ENCODE measurements at regions not wholly inside any gene's neighbourhood (a gene's known extent, or its start where the extent isn't known, plus 50 kb on each side); places are given as distances from the start of the nearest gene placed in this dataset.

DNA sequence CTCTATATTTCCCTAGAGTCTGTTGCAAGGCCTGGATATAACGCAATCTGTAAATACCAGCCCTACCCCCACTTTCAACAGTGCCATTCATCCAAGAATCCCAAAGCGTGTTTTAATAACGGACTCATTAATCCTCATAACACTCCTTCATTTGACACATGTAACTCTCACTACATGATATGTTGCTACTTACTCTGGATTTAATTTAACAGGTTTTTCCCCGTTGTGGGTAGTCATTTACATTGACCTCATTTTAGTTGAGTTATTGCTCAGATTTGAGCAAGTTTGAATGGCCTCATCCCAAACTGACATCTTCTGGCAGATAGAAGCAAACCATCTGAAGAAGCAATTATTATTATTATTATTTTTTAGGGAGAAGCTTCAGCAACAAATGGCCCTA is 125.4 kb upstream of the NPVF start:
- H3K4me1 ChIP-seq (ENCODE audit: control insufficient read depth in 1 of 2, insufficient read depth in 2 of 2, low read length in 2 of 2) = no peaks in the 10 kb centered on the region
- CTCF ChIA-PET = no interaction called here
- RAD21 ChIA-PET (ENCODE audit: low non-redundant PET in 1 of 2, low total read pairs in 2 of 2, uncharacterized antibody in 2 of 2, unreplicated experiment in 2 of 2) = no interaction called here
- intact Hi-C loops (cut with micrococcal nuclease) = no loop called here
- no peak overlapping the region for H3K27ac ChIP-seq (ENCODE audit: low read depth, low read length)
- no peaks in the 10 kb centered on the region for H3K9me3 ChIP-seq (ENCODE audit: control insufficient read depth in 1 of 2, insufficient read depth in 1 of 2, low read depth in 1 of 2, low read length in 2 of 2)
- no peak overlapping the region for H3K4me2 ChIP-seq (ENCODE audit: low read length)
- no peaks in the 10 kb centered on the region for H3K36me3 ChIP-seq (ENCODE audit: control insufficient read depth in 1 of 2, insufficient read depth in 2 of 2, low read length in 2 of 2)
- no peak overlapping the region for H2AFZ ChIP-seq (ENCODE audit: low read depth, low read length, poor library complexity, severe bottlenecking)
- TF ChIP-seq, protein P1, sequence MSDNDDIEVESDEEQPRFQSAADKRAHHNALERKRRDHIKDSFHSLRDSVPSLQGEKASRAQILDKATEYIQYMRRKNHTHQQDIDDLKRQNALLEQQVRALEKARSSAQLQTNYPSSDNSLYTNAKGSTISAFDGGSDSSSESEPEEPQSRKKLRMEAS (IDR thresholded peaks at IDR 0.05) = no peak
- TF ChIP-seq ELF1 (IDR thresholded peaks at IDR 0.05; ENCODE audit: borderline replicate concordance, low read depth) (no peak), POLR2AphosphoS5 (IDR thresholded peaks at IDR 0.05; ENCODE audit: low read depth, low read length) (no peak), ZNF274 (IDR thresholded peaks at IDR 0.05; ENCODE audit: low read depth, low read length) (no peak), SIN3A (IDR thresholded peaks at IDR 0.05; ENCODE audit: low read depth) (no peak), RAD21 (IDR thresholded peaks at IDR 0.05; ENCODE audit: low read depth) (no peak), FOSL1 (IDR thresholded peaks at IDR 0.05; ENCODE audit: low read depth) (no peak), ZFX (IDR thresholded peaks at IDR 0.05) (no peak), CBX3 (IDR thresholded peaks at IDR 0.05; ENCODE audit: low read depth) (no peak), JUND (IDR thresholded peaks at IDR 0.05) (no peak), EGR1 (IDR thresholded peaks at IDR 0.05; ENCODE audit: low read depth) (no peak), YY1 (IDR thresholded peaks at IDR 0.05; ENCODE audit: extremely low read depth, insufficient replicate concordance, low read depth, low read length) (no peak)
- TF ChIP-seq, protein P2, sequence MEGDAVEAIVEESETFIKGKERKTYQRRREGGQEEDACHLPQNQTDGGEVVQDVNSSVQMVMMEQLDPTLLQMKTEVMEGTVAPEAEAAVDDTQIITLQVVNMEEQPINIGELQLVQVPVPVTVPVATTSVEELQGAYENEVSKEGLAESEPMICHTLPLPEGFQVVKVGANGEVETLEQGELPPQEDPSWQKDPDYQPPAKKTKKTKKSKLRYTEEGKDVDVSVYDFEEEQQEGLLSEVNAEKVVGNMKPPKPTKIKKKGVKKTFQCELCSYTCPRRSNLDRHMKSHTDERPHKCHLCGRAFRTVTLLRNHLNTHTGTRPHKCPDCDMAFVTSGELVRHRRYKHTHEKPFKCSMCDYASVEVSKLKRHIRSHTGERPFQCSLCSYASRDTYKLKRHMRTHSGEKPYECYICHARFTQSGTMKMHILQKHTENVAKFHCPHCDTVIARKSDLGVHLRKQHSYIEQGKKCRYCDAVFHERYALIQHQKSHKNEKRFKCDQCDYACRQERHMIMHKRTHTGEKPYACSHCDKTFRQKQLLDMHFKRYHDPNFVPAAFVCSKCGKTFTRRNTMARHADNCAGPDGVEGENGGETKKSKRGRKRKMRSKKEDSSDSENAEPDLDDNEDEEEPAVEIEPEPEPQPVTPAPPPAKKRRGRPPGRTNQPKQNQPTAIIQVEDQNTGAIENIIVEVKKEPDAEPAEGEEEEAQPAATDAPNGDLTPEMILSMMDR (IDR thresholded peaks at IDR 0.05 in 2 of 3, conservative IDR thresholded peaks at IDR 0.05 in 1 of 3; ENCODE audit: borderline replicate concordance in 1 of 3, insufficient read depth in 1 of 3, low read depth in 2 of 3, low read length in 2 of 3) = no peak
- no peak for DNase-seq (ENCODE audit: low read depth, low spot score)
- no peak for ATAC-seq
- BruUV-seq (replicated peaks) = no TSS peak
- H3K4me3 ChIP-seq (replicated peaks in 1 of 2; ENCODE audit: low read depth in 1 of 2, low read length in 2 of 2) = no peak overlapping the region
- no peaks in the 10 kb centered on the region for H4K20me1 ChIP-seq (ENCODE audit: insufficient read depth)
- H3K79me2 ChIP-seq (ENCODE audit: insufficient read depth, low read length) = no peaks in the 10 kb centered on the region
- no peaks in the 10 kb centered on the region; the same call in 1 of the 2 replicates for H3K9me2 ChIP-seq (ENCODE audit: insufficient read depth)
- peaks cover 18% of the 10 kb centered on the region for H3K27me3 ChIP-seq (ENCODE audit: insufficient read depth, low read length)
- POLR2A ChIA-PET = no interaction called here
- H3K9ac ChIP-seq (ENCODE audit: low read length) = no peak overlapping the region

Data from HCT116 (cell line).